PFSK-1 (cell line): ENCODE measurements at regions not wholly inside any gene's neighbourhood (a gene's known extent, or its start where the extent isn't known, plus 50 kb on each side); places are given as distances from the start of the nearest gene placed in this dataset.

Source experiments
- FOXP2 ChIP-seq: optimal IDR thresholded peaks from 2 replicates; pipeline ENCODE3; 2011; ENCODE audit warnings: borderline replicate concordance, control low read depth, inconsistent platforms; ENCODE audit not compliant: insufficient read depth; ENCODE audit errors: extremely low read length, extremely low read depth
- SIN3A ChIP-seq: IDR thresholded peaks from 2 replicates; pipeline ENCODE4 v1.6.1; 2012; ENCODE audit warnings: mild to moderate bottlenecking, low read length, moderate library complexity, borderline replicate concordance; ENCODE audit not compliant: insufficient read depth

DNA sequence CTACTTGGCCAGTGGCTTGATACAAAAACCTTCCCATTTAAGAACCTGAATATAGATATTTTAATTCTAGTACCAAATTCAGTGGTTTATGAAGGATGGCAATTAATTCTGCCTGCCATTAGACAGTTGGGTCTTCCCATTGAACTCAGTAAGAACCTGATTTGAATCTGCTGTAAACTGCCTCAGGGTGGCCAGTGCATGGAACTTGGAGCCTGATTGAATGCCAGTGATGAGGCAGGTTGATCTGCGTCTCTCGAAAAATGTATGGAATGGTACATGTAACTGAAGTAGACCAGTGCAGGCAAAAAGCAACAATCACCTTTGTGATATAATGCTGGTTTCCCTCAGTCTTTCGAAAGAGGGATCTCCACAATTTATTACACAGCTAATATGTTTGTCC, 421.4 kb downstream of the TMA16 start:
- no peak for TF ChIP-seq SIN3A
- no peak for TF ChIP-seq FOXP2
